ENCODE measurements at regions not wholly inside any gene's neighbourhood (a gene's known extent, or its start where the extent isn't known, plus 50 kb on each side); places are given as distances from the start of the nearest gene placed in this dataset.

DNA sequence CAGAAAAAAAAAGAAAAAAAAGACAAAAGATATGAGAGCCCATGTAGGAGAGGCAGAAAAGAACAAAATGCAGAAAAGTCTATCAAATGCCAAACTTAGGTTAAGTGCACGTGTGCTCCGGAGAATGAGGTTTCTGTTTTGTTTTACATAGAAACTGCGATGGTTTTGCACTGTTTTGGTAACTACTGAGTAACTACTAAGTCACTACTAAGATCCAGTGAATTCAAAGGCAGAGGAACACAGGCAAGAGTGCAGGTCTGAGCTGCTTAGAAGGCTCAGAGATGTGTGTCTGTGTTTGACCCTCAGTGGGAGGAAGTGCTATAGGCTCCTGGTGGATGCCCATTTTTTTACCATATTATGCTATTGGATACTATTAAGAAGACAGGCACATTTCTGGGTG is 299.3 kb downstream of the NDFIP2 start:
- H2AFZ ChIP-seq (ENCODE audit: control insufficient read depth, low read depth, low read length) = peak overlapping the region; percentile 20
- TF ChIP-seq SMAD5 (IDR thresholded peaks at IDR 0.05; ENCODE audit: low read depth) (no peak), YY1 (IDR thresholded peaks at IDR 0.05; ENCODE audit: low read depth, low read length) (no peak), RAD21 (IDR thresholded peaks at IDR 0.05; ENCODE audit: insufficient read depth, low read depth, low read length) (no peak), CHD4 (IDR thresholded peaks at IDR 0.05) (no peak), NR2C1 (IDR thresholded peaks at IDR 0.05) (no peak), BHLHE40 (IDR thresholded peaks at IDR 0.05; ENCODE audit: borderline replicate concordance in 1 of 2, low read depth in 2 of 2, low read length in 1 of 2) (peak; percentile 69 to 72), IKZF1 (conservative IDR thresholded peaks at IDR 0.05) (0 out of 2 replicates have a peak, but pooled peaks have one; percentile 16), EED (IDR thresholded peaks at IDR 0.05; ENCODE audit: low read depth) (no peak), TCF12 (IDR thresholded peaks at IDR 0.05; ENCODE audit: low read depth, low read length) (no peak), CBX3 (IDR thresholded peaks at IDR 0.05; ENCODE audit: borderline replicate concordance, low read depth) (no peak), NFYB (IDR thresholded peaks at IDR 0.05; ENCODE audit: insufficient read depth, low read depth, low read length) (no peak)
- TF ChIP-seq, protein P1, sequence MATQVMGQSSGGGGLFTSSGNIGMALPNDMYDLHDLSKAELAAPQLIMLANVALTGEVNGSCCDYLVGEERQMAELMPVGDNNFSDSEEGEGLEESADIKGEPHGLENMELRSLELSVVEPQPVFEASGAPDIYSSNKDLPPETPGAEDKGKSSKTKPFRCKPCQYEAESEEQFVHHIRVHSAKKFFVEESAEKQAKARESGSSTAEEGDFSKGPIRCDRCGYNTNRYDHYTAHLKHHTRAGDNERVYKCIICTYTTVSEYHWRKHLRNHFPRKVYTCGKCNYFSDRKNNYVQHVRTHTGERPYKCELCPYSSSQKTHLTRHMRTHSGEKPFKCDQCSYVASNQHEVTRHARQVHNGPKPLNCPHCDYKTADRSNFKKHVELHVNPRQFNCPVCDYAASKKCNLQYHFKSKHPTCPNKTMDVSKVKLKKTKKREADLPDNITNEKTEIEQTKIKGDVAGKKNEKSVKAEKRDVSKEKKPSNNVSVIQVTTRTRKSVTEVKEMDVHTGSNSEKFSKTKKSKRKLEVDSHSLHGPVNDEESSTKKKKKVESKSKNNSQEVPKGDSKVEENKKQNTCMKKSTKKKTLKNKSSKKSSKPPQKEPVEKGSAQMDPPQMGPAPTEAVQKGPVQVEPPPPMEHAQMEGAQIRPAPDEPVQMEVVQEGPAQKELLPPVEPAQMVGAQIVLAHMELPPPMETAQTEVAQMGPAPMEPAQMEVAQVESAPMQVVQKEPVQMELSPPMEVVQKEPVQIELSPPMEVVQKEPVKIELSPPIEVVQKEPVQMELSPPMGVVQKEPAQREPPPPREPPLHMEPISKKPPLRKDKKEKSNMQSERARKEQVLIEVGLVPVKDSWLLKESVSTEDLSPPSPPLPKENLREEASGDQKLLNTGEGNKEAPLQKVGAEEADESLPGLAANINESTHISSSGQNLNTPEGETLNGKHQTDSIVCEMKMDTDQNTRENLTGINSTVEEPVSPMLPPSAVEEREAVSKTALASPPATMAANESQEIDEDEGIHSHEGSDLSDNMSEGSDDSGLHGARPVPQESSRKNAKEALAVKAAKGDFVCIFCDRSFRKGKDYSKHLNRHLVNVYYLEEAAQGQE (IDR thresholded peaks at IDR 0.05; ENCODE audit: low read depth, low read length) = no peak
- TF ChIP-seq, protein P2, sequence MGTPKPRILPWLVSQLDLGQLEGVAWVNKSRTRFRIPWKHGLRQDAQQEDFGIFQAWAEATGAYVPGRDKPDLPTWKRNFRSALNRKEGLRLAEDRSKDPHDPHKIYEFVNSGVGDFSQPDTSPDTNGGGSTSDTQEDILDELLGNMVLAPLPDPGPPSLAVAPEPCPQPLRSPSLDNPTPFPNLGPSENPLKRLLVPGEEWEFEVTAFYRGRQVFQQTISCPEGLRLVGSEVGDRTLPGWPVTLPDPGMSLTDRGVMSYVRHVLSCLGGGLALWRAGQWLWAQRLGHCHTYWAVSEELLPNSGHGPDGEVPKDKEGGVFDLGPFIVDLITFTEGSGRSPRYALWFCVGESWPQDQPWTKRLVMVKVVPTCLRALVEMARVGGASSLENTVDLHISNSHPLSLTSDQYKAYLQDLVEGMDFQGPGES (IDR thresholded peaks at IDR 0.05) = no peak
- in situ Hi-C loops (cut with MboI) (loop anchor here (5.0 kb wide), 1 partner anchor 582 kb away; no protein-coding TSS in a partner anchor), intact Hi-C loops (cut with micrococcal nuclease; ENCODE audit: unreplicated experiment) (no loop called here)
- DNase-seq (ENCODE audit: low read depth, low spot score) = peak; percentile 25
- no peak overlapping the region for H3K4me3 ChIP-seq
- 58% methylated on average over 3 of the region's 3 CpGs for WGBS (ENCODE audit: insufficient coverage, insufficient replicate concordance, low lambda C conversion rate, missing lambda C conversion rate)
- no peaks in the 10 kb centered on the region for H3K36me3 ChIP-seq (ENCODE audit: control insufficient read depth in 2 of 2, insufficient read depth in 2 of 2, low read length in 1 of 2)
- ChIA-PET CTCF (no interaction called here), POLR2A (interaction anchor here (0.8 to 0.9 kb wide), 2 partner anchors 32 to 338 kb away, joined by 3 to 4 read pairs; no protein-coding TSS in a partner anchor), RAD21 (ENCODE audit: unreplicated experiment) (interaction anchor here (0.6 to 3.6 kb wide), 9 partner anchors 28 to 675 kb away, joined by 3 to 29 read pairs (median 3); partner anchors contain the start of gene SPRY2), SMC1A (ENCODE audit: uncharacterized antibody, unreplicated experiment) (interaction anchor here (1.9 kb wide), 1 partner anchor 563 kb away, joined by 5 read pairs; no protein-coding TSS in a partner anchor)
- no peak for FAIRE-seq
- H3K9me3 ChIP-seq (replicated peaks; ENCODE audit: control insufficient read depth, insufficient read depth, low read length) = no peaks in the 10 kb centered on the region
- no peaks in the 10 kb centered on the region for H3K4me1 ChIP-seq (ENCODE audit: control insufficient read depth, insufficient read depth, low read length)
- H3K27me3 ChIP-seq (replicated peaks in 1 of 2; ENCODE audit: control insufficient read depth in 2 of 2, insufficient read depth in 2 of 2, low read length in 1 of 2) = no peaks in the 10 kb centered on the region
- H4K20me1 ChIP-seq (ENCODE audit: control insufficient read depth, insufficient read depth) = no peaks in the 10 kb centered on the region
- no peak overlapping the region for H3K9ac ChIP-seq (ENCODE audit: control insufficient read depth, insufficient read depth, low read length)
- no TSS peak for BruUV-seq (replicated peaks)
- peak; percentile 44 for ATAC-seq
- H3K4me2 ChIP-seq (ENCODE audit: control insufficient read depth, insufficient read depth) = peak overlapping the region; percentile 34; the same call in 1 of the 2 replicates
- H3K79me2 ChIP-seq (ENCODE audit: control insufficient read depth, insufficient read depth, low read length) = no peaks in the 10 kb centered on the region
- no peak overlapping the region for H3K27ac ChIP-seq (ENCODE audit: control insufficient read depth, insufficient read depth)

Measured in GM12878 (cell line).